ENCODE measurements at regions not wholly inside any gene's neighbourhood (a gene's known extent, or its start where the extent isn't known, plus 50 kb on each side); places are given as distances from the start of the nearest gene placed in this dataset.

- no peak for DNase-seq
These were observed 1045.1 kb downstream of the TBC1D22A start for GRCh38 chr22:47807506-47807905.

- DNase-seq: no peak
These were observed 1044.4 kb downstream of the TBC1D22A start for GRCh38 chr22:47806894-47807293.

- DNase-seq: no peak
These were observed 1043.0 kb downstream of the TBC1D22A start for GRCh38 chr22:47805394-47805935.

GRCh38 chr22:47804281-47804680, 1041.8 kb downstream of the TBC1D22A start:
- DNase-seq: no peak

GRCh38 chr22:47802421-47802820, 1040.0 kb downstream of the TBC1D22A start:
- no peak for DNase-seq

- DNase-seq: no peak
These were observed 1039.2 kb downstream of the TBC1D22A start for GRCh38 chr22:47801541-47802245.

- no peak for DNase-seq
These were observed 1035.8 kb downstream of the TBC1D22A start for GRCh38 chr22:47798229-47798628.

GRCh38 chr22:47797342-47797945, 1035.0 kb downstream of the TBC1D22A start:
- DNase-seq: no peak

- DNase-seq: no peak
These were observed 1033.9 kb downstream of the TBC1D22A start for GRCh38 chr22:47796128-47796908.

- DNase-seq: no peak
These were observed 1033.2 kb downstream of the TBC1D22A start for GRCh38 chr22:47795477-47796127.

GRCh38 chr22:47794851-47795250, 1032.4 kb downstream of the TBC1D22A start:
- no peak for DNase-seq

- DNase-seq: no peak
These were observed 1031.1 kb downstream of the TBC1D22A start for GRCh38 chr22:47793304-47794101.

GRCh38 chr22:47789171-47789570, 1026.7 kb downstream of the TBC1D22A start:
- DNase-seq: no peak

GRCh38 chr22:47788461-47788860, 1026.0 kb downstream of the TBC1D22A start:
- no peak for DNase-seq

- no peak for DNase-seq
These were observed 1025.2 kb downstream of the TBC1D22A start for GRCh38 chr22:47787501-47788227.

- DNase-seq: no peak
These were observed 1024.3 kb downstream of the TBC1D22A start for GRCh38 chr22:47786650-47787290.

GRCh38 chr22:47784991-47785390, 1022.5 kb downstream of the TBC1D22A start:
- no peak for DNase-seq

GRCh38 chr22:47784367-47784983, 1022.0 kb downstream of the TBC1D22A start:
- DNase-seq: no peak

- DNase-seq: no peak
These were observed 1021.2 kb downstream of the TBC1D22A start for GRCh38 chr22:47783433-47784366.
